AG08396 (cell line): ENCODE measurements at regions not wholly inside any gene's neighbourhood (a gene's known extent, or its start where the extent isn't known, plus 50 kb on each side); places are given as distances from the start of the nearest gene placed in this dataset.
A peak's percentile ranks its signal among the peaks of the same experiment; 100 is the strongest.

Experiments
- DNase-seq: peaks from one replicate; pipeline ENCODE4 v3.0.0; 2012; ENCODE audit warnings: low spot score, mixed read lengths

DNA sequence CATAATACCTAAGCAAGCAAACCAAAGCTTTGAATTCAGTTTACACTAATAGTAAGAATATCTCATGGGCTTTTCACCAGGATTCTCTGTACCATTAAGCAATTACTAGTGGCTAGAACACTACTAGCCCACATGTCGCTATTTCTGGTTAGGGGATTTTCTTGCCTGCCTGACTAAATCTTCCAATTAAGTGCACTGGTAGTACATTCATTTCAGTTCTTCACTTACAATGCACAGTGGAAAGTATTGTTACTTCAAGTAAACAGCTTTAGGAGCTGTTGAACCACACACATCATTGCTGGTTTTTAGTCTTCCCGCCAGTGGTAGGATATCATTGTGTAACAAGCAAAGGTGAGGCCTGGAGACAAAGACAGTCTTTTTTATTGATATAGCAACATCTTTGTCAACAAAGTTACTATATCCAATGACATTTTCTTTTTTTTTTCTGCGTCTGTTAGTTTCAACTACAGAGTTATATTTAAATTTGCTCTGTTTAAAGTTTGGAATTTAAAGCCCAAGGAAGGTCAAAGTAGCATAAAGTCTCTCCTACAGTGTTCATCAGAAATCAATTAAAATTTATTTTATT, 826.8 kb upstream of the NR2F2 start:
- no peak for DNase-seq

DNA sequence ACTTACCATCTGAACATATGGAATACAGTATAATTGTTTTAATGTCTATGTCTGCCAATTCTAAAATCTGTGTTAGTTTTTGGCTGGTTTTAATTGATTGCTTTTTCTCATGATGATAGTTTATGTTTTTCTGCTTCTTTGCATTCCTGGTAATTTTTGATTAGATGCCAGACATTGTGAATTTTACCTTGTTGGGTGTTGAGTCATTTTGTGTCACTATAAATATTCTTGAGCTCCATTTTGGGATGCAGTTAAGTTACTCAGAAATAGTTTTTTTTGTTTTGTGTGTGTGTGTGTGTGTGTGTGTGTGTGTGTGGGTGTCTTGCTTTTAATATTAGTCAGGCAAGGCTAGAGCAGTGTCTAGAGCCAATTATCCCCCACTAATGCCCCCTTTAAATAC, 818.8 kb upstream of the NR2F2 start:
- no peak for DNase-seq

DNA sequence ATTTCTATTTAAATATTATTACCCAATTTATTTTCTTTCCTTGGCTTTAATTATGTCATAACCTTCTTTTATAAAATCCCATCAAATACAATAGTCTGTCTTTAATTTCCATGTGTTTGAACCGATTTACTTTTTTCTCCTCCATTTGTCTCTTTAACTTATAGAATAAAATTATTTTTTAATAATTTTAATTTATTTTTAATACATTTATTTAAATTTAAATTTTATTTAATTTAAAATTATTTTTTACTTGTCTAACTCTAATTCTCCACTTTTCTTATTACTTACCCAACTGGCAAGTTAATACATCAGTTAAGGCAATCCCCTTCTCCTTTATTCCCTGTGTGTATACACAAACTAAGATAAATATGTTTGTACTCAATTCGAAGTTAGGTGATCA, 817.6 kb upstream of the NR2F2 start:
- DNase-seq = no peak

DNA sequence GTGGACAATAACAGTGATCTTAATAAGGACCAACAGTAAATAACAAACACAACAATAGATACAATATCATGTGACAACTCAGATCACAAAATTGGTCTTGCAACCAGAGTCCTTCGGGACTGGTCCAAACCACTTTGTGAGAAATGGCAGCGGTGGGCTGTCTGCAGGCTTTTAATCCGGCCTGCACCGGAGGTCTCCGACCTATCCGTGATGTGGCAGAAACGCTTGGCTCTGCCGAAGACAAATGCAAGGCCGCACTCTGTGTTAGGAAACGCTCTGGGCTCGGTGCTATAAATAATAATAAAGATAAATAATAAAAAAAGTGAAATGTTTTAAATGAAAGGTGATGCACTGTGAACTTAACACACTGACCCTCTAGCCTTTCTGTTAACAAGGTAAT, 810.6 kb upstream of the NR2F2 start:
- no peak for DNase-seq

DNA sequence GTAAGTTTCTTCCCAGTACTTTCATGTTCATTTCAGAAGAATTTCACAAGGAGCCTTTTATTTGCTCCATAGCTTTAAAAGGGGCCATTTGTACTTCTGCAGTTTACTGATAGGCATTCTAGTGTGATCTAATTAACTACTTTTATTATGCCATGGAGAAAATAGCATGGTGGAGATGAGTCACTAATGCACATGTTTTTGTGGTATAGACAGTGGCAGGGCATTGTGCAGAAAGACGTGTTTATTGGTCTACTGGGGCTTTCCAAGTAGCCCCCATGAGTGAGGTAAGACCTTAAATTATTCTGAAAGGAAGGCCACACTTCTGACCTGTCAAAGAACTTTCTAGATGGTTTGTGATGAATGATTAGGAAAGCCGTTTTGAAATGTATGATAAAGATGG, 810.0 kb upstream of the NR2F2 start:
- no peak for DNase-seq

DNA sequence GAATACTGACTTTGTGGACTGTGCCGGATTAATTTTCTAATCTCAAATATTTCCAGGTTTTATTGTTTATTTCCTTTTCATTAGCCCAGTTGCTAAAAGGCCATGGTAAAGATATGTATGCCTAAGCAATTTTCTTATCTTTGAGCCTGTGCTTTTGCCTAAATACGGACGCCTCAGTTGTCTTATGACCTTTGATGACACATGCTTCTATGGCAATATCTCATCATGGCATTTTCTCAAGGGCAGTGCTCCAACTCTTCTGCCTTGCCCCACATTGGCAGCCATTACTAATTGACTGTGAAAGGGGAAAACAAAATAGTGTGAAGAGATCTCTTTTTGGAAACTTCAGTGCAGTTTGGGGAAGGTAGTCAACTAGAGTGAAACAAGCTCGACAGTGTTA, 809.6 kb upstream of the NR2F2 start:
- no peak for DNase-seq

DNA sequence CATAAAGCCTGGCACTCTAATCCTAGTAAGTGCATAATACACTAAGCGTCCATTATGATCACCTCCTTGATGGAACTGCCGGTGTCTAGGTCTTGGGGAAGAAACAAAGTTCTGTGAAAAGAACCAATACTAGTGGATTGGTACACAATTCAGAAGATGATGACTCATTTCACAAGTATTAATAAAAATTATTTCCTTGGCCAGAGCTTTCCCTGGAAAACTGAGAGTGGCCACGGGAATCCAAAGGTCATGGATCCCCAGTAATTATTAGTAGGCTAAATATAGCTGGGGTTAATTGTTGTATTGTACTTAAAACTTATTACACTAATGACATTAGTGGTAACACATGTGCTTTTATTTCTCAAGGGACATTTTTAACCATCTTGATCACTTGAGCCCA, 808.0 kb upstream of the NR2F2 start:
- no peak for DNase-seq

DNA sequence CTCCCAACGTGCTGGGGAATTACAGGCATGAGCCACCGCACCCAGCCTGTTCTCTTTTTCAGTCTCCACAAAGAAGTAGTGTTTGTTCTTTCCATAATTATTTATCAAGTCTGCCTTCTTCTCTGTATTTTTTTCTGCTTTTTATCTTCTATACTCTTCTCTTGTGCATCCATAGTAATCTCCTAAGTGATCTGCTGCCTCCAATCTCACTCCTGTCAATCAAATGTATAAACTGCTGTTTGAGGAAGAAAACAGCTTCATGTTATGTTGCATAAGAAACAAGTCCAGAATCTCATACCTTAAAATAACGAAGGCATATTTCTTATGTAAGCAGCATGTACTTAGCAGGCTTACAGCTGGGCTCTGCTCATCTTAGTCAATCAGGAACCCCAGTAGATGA, 801.6 kb upstream of the NR2F2 start:
- no peak for DNase-seq

DNA sequence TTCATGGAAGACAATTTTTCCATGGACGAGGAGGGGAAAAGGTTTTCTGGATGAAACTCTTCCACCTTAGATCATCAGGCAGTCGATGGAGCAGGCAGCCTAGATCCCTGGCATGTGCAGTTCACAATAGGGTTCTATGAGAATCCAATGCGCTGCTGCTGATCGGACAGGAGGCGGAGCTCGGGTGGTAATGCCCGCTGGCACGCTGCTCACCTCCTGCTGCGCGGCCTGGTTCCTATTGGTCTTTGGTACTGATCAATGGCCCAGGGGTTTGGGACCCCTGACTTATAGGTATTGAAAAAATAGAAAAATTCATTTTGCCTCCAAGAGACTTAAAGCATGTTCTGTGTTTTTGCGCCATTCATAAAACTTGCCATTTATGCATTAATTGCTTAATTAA, 793.9 kb upstream of the NR2F2 start:
- DNase-seq = no peak

DNA sequence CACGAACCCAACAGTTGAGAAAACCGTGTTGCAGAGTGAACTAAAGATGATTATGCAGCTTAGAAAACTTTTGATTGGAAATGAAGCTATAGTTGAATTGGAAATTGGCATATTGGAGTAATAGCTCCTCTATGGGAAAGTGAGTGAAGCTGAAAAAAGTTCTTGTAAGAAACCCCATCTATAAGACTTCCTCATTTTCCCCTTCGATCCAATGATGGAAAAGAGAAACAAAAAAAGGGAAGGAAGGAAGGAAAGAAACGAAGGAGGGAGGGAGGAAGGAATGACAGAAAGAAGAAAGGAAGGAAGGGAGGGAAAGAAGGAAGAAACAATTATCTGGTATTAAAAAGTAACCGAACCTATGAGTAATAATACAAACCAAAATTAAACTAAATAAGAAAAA, 791.8 kb upstream of the NR2F2 start:
- no peak for DNase-seq

DNA sequence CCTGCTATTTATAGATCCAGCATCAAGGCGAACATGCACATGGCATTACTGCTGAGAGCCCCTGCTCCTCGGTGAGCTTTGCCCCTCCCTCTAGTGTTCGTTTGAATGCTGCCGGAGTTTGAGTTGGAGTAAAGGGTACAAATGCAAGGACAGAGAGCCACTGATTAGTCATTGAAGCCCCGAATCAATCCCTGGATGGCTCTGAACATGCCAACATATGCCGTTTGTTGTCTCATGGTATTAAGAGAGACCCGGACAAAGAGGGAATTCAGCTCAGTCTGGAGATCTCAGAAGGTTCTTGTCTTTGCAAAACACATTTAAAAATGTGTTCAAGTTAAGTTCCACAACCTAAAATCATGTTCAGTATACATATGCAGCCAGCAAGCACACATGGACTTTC, 789.2 kb upstream of the NR2F2 start:
- DNase-seq = no peak

DNA sequence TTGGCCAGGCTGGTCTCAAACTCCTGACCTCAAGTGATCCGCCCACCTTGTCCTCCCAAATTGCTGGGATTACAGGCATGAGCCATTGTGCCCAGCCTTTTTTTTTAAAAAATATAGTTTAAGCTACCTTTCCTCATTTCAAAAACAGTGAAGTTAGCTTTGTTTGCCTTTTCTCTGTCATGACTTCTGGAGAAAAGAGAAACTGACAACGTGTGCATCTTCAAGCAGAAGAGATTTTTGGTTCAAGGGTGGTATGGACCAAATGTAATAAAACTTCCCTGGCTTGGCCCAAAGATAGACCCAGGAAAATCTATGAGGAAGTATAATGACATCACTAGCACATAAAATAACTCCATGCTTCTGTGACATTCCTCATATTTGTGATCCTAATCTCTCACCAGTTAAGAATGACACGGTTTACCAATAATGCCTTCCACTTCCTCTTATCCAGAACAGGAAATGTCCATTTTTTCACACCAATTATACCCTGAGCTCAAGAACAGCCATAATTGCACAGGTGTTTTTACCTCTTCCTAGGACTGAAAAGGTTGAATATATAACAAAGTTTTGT, 781.2 kb upstream of the NR2F2 start:
- no peak for DNase-seq

DNA sequence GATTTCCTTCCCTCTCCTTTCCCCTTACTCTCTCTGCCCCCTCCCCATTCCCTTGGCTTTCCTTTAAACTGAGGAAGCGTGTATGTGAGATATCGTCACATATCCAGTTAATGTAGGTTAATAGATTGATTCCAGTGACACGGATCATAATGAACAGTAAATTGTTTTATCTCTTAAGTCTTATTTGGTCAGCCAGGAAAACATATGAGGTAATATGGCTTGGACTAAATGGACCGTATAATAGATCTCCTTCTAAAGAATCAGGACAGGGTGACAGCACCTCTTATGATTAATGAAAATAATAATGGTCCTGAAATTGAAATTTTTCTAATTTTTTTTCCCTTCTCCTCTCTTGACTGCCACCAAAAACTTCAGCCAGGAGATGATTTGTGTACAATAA, 779.8 kb upstream of the NR2F2 start:
- DNase-seq = no peak

DNA sequence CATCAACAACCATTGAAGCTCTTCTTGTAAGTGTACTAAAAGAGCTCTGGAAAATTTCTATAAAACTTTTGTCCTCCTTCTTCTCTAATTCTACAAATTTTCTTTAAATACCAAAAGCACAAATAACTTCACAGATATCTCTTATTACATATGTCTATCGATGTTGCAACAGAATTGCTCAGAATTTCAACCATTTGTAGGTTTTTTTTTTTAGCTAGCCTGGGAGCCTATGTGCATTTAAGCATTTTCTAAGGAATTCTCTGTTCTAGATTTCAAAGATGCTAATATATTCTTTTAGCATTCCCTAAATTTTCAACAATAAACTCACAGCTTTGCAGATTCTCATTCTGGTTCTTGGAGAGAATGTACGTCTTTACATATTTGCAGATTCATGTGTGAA, 774.3 kb upstream of the NR2F2 start:
- DNase-seq = no peak

DNA sequence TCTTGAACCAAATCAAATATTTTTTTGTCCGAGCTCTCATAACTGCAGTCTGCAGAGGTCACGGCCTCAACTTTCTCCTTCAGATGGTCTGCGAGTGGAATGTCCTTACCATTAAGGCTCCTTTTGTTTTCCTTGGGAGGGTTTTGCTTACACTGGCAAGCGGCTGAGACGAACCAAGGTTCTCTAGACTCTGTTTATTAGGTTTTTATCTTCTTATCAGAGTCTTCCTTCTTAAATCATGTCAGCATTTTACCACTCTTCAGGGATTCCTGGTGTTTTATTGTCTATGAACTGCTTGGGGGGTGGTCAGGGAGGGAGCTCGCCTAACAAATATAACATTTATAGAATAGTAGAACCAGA, 773.7 kb upstream of the NR2F2 start:
- DNase-seq = no peak

DNA sequence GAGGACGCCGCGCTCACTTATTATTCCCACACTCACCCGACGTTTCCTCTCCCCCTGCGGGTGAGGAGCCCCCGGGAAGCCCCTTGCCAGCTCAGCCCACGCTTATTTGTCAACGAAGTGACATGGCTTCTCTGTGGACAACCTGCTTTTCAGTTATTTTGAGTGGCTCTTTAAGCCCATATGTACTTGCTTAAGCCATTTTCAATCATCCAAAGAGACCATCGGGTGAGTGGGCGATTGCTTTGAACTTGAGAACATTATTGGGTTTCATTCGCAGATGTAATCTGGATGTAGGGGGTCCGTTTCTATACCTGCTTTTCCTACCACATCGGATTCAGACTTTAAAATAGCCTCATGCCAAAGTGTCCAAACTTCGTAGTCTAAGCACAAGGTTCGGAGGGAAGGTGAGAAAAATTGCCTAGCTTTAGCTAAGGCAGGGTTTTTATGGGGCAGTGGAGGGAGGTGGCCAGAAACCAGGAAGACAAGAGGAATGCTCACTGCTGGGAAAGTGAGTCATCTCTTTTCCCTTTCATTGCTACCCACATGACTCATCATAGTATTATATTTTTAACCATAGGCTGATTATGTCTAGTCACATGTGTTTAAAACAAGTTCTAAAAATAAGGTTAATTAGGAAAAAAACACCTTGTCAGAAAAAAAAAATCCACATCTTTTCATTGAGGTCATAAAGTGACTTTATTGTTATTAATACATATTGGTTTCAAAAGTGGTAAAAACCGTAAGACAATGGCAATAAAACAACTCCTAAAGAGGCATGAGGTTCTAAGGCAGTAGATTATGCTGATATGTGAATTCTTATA, 773.1 kb upstream of the NR2F2 start:
- DNase-seq = peak; percentile 78

DNA sequence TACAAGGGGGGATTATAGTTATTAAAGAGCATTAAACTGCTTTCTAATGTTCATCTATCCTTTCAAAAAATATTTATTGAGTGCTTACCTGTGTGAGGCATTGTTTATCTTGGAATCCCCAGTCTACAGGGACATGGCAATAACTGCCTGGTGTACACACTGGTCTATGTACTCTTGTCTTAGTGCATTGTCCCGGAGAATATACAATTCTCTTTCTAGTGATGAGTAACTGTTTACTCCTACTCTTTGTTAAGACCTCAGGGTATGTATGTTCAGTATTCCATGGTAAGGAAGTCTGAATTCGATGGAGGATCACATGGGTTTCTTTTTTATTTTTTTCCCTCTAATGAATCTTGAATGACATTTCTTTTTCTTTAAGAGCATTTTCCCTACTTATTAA, 772.4 kb upstream of the NR2F2 start:
- DNase-seq = no peak

DNA sequence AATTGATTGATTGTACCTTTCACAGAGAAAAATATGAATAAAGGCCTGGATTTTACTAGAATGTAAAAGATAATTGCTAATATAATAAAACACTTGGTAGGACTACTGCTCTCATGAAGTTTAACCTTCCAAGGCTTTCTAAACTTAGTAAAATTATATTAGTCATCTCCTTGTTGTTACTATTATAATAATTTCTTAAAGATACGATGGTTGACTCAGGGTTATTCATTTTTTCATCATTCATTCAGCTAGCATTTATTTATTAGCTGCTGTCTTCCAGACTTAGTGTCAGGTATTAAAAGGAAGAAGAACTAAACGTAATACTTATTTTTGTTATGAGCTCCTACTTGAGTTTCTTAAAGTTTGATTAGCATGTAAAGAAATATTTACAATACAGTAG, 771.6 kb upstream of the NR2F2 start:
- no peak for DNase-seq

DNA sequence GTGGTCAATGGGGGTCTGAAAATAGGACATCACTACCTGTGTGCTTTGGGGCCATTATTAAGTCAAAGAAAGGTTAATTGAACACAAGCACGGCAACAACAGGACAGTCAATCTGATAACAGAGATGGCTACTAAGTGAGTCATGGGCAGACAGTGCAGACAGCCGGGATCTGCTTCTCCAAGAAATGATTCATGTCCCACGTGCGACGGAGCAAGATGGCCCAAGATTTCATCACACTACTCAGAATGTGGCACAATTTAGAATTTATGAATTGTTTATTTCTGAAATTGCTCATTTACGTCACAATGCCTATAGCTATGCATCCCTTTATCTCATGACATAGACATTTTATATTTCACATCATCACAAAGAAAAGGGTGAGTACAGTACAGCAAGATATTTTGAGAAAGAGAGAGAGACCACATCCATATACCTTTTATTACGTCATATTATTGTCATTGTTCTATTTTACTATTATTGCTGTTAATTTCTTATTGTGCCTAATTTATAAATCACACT, 770.6 kb upstream of the NR2F2 start:
- peak; percentile 64 for DNase-seq

DNA sequence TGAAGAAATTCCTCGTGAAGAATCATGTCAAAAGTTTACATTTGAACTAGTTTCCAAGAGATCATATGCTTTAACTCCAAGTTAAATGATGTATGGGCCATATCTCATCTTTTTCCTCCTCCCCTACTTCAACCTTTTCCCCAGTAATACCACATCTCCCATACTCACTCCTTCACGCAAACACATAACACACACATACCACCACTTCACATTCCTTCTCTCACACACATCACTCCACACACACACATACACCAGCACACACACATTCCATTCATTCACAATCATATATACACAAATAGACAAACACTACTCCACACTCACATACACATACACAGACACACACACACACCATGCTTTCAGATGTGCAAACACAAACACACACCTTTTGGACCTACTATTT, 769.0 kb upstream of the NR2F2 start:
- DNase-seq = no peak

DNA sequence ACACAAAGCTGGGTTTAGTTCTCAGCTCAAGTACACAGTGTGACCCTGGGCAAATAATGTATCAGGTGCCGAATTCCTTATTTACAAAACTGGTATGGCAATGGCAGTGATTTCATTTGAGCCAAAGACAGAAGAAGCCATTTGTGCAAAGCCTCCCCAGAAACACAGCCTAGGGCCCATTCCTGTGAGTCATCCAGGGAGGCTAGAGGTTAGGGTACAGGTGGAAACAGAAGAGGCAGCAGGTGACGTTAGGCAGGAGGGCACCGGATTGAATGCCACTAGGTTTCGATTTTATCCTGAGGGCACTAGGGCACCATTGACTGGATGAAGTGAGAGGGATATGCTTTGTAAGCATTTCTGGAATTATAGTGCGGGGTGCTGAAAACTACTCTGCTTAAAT, 766.9 kb upstream of the NR2F2 start:
- no peak for DNase-seq

DNA sequence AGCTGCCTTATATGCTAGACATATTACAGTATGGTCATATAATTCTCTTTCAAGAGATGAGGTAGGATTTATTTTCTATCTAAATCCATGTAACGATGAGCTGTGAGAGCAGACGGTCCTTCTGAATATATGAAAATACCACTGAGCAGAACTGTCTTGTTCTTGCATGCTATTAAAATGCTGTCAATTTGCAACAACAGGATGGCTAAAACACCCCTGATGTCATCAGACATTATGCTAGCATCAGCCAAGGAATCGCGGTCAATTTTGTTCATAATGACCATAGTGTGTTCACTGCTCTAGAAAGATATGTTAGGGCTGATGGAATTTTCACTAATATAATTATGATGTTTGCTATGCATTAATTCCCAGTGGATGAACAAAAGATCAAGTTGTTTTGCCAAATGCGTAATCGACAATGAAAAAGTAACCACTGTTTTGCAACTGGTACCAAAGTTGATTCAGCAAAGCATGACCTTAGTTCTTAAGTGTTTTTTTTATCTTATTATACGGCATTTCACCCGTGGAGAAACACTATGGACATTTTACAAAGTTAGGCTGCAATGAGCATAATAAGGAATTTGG, 765.4 kb upstream of the NR2F2 start:
- DNase-seq = no peak

DNA sequence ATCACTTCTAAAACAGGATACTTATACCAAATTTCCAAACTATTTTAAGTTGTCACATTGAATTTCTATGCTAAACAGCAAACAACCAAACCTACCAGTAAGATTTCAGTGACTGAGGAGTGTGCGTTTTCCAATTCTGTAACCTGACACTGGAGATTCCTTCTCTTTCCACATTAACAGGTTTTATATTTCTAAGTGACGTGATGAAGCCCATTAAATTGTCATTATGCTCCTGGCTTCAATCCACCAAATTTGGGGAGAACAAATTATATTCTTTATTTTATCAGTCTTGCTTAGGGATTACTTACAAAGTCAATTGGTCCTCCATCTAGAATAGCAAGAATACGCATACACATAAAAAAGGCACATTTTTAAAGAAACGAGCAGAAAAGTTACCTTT, 764.8 kb upstream of the NR2F2 start:
- DNase-seq = no peak
